GM12878 (cell line): ENCODE measurements at regions not wholly inside any gene's neighbourhood (a gene's known extent, or its start where the extent isn't known, plus 50 kb on each side); places are given as distances from the start of the nearest gene placed in this dataset.

Source experiments
- CREM ChIP-seq: IDR thresholded peaks from 2 replicates; pipeline ENCODE4 v1.6.1; 2014; ENCODE audit warnings: antibody characterized with exemption, low read depth
- HDAC2 ChIP-seq: fragments of 200-600 bp; sonication (generic); IDR thresholded peaks from 2 replicates; pipeline ENCODE4 v1.6.1; 2017
- POLR2A ChIP-seq: IDR thresholded peaks from 2 replicates; pipeline ENCODE4 v1.6.1; 2011; ENCODE audit warnings: low read depth, mild to moderate bottlenecking, low read length
- ZSCAN29 ChIP-seq: fragments of 450-650 bp; IDR thresholded peaks from 2 replicates; pipeline ENCODE4 v1.6.1; 2017; ENCODE audit warnings: mild to moderate bottlenecking, moderate library complexity
- TF ChIP-seq, protein P1 (sequence below): fragments of 450-650 bp; formaldehyde crosslinking; IDR thresholded peaks from 2 replicates; pipeline ENCODE4 v1.4.0; 2020; ENCODE audit warnings: mild to moderate bottlenecking, moderate library complexity
- TF ChIP-seq, protein P2 (sequence below): IDR thresholded peaks from 2 replicates; pipeline ENCODE4 v1.6.1; 2012; ENCODE audit warnings: low read depth, low read length, improper control_type of control experiment
- TF ChIP-seq, protein P3 (sequence below): fragments of 450-650 bp; IDR thresholded peaks from 2 replicates; pipeline ENCODE4 v1.6.1; 2017; ENCODE audit warnings: mild to moderate bottlenecking, moderate library complexity

DNA sequence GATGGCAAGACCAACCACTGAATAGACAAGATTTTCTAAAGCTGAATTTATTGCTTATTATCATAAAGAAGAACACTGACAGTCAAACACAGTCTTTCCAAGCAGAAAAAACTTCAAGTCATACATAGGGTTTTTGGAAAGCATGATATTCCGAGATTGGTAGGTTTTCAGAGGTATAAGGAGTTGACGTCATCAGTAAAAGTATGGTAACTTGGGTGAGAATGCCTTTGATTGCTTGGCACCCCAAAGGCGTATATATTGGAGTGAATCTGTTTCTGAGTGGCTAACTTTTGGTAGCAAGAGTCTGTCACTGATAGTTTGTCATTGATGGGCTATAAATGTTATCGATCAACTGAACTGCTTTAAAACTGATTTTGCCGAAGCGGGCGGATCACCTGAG, 227.9 kb upstream of the CNTN4 start (continued):
- TF ChIP-seq, protein P1, sequence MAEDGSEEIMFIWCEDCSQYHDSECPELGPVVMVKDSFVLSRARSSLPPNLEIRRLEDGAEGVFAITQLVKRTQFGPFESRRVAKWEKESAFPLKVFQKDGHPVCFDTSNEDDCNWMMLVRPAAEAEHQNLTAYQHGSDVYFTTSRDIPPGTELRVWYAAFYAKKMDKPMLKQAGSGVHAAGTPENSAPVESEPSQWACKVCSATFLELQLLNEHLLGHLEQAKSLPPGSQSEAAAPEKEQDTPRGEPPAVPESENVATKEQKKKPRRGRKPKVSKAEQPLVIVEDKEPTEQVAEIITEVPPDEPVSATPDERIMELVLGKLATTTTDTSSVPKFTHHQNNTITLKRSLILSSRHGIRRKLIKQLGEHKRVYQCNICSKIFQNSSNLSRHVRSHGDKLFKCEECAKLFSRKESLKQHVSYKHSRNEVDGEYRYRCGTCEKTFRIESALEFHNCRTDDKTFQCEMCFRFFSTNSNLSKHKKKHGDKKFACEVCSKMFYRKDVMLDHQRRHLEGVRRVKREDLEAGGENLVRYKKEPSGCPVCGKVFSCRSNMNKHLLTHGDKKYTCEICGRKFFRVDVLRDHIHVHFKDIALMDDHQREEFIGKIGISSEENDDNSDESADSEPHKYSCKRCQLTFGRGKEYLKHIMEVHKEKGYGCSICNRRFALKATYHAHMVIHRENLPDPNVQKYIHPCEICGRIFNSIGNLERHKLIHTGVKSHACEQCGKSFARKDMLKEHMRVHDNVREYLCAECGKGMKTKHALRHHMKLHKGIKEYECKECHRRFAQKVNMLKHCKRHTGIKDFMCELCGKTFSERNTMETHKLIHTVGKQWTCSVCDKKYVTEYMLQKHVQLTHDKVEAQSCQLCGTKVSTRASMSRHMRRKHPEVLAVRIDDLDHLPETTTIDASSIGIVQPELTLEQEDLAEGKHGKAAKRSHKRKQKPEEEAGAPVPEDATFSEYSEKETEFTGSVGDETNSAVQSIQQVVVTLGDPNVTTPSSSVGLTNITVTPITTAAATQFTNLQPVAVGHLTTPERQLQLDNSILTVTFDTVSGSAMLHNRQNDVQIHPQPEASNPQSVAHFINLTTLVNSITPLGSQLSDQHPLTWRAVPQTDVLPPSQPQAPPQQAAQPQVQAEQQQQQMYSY (CRISPR knock-in tag): no peak
- TF ChIP-seq POLR2A: no peak
- TF ChIP-seq HDAC2: no peak
- TF ChIP-seq, protein P2, sequence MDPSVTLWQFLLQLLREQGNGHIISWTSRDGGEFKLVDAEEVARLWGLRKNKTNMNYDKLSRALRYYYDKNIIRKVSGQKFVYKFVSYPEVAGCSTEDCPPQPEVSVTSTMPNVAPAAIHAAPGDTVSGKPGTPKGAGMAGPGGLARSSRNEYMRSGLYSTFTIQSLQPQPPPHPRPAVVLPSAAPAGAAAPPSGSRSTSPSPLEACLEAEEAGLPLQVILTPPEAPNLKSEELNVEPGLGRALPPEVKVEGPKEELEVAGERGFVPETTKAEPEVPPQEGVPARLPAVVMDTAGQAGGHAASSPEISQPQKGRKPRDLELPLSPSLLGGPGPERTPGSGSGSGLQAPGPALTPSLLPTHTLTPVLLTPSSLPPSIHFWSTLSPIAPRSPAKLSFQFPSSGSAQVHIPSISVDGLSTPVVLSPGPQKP: no peak
- TF ChIP-seq, protein P3, sequence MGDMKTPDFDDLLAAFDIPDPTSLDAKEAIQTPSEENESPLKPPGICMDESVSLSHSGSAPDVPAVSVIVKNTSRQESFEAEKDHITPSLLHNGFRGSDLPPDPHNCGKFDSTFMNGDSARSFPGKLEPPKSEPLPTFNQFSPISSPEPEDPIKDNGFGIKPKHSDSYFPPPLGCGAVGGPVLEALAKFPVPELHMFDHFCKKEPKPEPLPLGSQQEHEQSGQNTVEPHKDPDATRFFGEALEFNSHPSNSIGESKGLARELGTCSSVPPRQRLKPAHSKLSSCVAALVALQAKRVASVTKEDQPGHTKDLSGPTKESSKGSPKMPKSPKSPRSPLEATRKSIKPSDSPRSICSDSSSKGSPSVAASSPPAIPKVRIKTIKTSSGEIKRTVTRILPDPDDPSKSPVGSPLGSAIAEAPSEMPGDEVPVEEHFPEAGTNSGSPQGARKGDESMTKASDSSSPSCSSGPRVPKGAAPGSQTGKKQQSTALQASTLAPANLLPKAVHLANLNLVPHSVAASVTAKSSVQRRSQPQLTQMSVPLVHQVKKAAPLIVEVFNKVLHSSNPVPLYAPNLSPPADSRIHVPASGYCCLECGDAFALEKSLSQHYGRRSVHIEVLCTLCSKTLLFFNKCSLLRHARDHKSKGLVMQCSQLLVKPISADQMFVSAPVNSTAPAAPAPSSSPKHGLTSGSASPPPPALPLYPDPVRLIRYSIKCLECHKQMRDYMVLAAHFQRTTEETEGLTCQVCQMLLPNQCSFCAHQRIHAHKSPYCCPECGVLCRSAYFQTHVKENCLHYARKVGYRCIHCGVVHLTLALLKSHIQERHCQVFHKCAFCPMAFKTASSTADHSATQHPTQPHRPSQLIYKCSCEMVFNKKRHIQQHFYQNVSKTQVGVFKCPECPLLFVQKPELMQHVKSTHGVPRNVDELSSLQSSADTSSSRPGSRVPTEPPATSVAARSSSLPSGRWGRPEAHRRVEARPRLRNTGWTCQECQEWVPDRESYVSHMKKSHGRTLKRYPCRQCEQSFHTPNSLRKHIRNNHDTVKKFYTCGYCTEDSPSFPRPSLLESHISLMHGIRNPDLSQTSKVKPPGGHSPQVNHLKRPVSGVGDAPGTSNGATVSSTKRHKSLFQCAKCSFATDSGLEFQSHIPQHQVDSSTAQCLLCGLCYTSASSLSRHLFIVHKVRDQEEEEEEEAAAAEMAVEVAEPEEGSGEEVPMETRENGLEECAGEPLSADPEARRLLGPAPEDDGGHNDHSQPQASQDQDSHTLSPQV: no peak
- no peak for TF ChIP-seq ZSCAN29
- no peak for TF ChIP-seq CREM
